Transverse colon (tissue), 3 donors: ENCODE measurements at regions not wholly inside any gene's neighbourhood (a gene's known extent, or its start where the extent isn't known, plus 50 kb on each side); places are given as distances from the start of the nearest gene placed in this dataset.

Experiments used
- EP300 ChIP-seq: sonication (generic); formaldehyde crosslinking; IDR thresholded peaks from one replicate; pipeline ENCODE4 v1.6.1; 2017; ENCODE audit warnings: antibody characterized with exemption, low read depth
- TF ChIP-seq, protein P1 (sequence below), 5 experiments: fragments of 200-600 bp in 3 of 5; fragments of 450-650 bp in 2 of 5; sonication (generic) in 3 of 5; IDR thresholded peaks; 1 replicate in 2 of 5; 2 replicates in 3 of 5; pipeline ENCODE4 v1.5.1; 2016 to 2017; ENCODE audit warnings: antibody characterized with exemption in 5 of 5, inconsistent platforms in 3 of 5, mild to moderate bottlenecking in 2 of 5, moderate library complexity in 1 of 5

GRCh38 chr6:40764726-40765125 is 177.6 kb upstream of the LRFN2 start:
- no peak for TF ChIP-seq EP300
- TF ChIP-seq, protein P1, sequence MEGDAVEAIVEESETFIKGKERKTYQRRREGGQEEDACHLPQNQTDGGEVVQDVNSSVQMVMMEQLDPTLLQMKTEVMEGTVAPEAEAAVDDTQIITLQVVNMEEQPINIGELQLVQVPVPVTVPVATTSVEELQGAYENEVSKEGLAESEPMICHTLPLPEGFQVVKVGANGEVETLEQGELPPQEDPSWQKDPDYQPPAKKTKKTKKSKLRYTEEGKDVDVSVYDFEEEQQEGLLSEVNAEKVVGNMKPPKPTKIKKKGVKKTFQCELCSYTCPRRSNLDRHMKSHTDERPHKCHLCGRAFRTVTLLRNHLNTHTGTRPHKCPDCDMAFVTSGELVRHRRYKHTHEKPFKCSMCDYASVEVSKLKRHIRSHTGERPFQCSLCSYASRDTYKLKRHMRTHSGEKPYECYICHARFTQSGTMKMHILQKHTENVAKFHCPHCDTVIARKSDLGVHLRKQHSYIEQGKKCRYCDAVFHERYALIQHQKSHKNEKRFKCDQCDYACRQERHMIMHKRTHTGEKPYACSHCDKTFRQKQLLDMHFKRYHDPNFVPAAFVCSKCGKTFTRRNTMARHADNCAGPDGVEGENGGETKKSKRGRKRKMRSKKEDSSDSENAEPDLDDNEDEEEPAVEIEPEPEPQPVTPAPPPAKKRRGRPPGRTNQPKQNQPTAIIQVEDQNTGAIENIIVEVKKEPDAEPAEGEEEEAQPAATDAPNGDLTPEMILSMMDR (IDR thresholded peaks at IDR 0.05) = no peak
